ENCODE measurements at regions not wholly inside any gene's neighbourhood (a gene's known extent, or its start where the extent isn't known, plus 50 kb on each side); places are given as distances from the start of the nearest gene placed in this dataset.
"Not testable (repeated sequence)": the region's sequence is repeated elsewhere in the genome, so short reads cannot be mapped to it uniquely, and the experiment has no call there.

DNA sequence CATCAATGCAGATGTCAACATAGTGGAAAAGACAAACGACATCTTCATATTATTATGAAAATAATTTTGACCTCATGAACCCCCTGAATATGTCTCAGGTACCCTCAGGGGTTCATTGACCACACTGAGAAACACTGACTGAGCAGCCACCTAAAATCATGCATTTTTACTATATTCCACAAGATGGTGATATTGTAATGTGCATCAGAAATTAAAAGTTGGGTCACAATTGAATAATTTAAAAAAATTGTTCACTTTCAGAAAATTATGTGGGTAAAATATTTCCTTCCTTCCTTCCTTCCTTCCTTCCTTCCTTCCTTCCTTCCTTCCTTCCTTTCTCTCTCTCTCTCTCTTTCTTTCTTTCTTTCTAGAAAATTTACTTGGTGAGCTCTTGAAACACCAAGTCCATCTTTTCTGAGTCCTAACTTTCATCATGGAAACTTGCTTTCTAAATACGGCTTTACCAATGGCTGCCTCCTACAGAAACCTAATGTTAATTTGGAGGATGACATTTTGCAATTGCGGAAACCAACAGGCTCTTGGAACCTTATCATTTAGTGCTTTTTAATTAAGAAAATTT, 103.6 kb downstream of the RTL3 start:
- no peak overlapping the region for H3K4me3 ChIP-seq (ENCODE audit: low read depth, low read length)
- TF ChIP-seq CTCF (IDR thresholded peaks at IDR 0.05; ENCODE audit: low read depth, low read length) = peak; percentile 31
- peak; percentile 15 for DNase-seq (ENCODE audit: low read depth, low spot score)
- in situ Hi-C loops (cut with HindIII; ENCODE audit: low sequenced_read_pairs) = no loop called here

DNA sequence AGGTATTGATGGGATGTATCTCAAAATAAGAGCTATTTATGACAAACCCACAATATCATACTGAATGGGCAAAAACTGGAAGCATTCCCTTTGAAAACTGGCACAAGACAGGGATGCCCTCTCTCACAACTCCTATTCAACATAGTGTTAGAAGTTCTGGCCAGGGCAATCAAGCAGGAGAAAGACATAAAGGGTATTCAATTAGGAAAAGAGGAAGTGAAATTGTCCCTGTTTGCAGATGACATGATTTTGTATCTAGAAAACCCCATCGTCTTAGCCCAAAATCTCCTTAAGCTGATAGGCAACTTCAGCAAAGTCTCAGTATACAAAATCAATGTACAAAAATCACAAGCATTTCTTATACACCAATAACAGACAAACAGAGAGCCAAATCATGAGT, 106.5 kb downstream of the RTL3 start:
- in situ Hi-C loops (cut with HindIII; ENCODE audit: low sequenced_read_pairs); H3K4me3 ChIP-seq (ENCODE audit: low read depth, low read length); DNase-seq (ENCODE audit: low read depth, low spot score): not testable (repeated sequence)

- DNase-seq (ENCODE audit: low read depth, low spot score) = peak; percentile 49
- H3K4me3 ChIP-seq (ENCODE audit: low read depth, low read length) = no peak overlapping the region
- no peak for TF ChIP-seq CTCF (IDR thresholded peaks at IDR 0.05; ENCODE audit: low read depth, low read length)
- in situ Hi-C loops (cut with HindIII; ENCODE audit: low sequenced_read_pairs) = no loop called here
Measured at GRCh38 chrX:78548012-78548411, 111.1 kb downstream of the RTL3 start.

DNA sequence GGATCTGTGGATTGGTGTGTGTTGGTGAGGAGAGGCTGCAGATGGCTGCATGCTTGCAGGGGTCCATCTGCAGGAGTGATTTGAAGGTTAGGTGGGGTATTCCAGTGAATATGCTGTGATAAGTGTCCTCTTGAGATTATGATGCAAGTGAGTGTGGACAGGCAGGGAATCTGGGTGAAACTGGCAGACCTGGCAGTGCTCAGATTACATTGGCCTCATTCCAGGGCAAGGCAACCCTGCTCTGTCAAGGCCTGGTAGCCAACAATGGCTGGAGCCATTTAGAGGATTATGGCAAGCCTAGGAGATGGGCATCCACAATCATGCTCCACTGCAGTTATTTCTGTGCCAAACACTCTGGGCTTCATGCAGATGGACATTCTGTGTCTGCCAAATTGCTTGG, 113.9 kb downstream of the RTL3 start:
- in situ Hi-C loops (cut with HindIII; ENCODE audit: low sequenced_read_pairs) = no loop called here
- H3K4me3 ChIP-seq (ENCODE audit: low read depth, low read length) = no peak overlapping the region
- TF ChIP-seq CTCF (IDR thresholded peaks at IDR 0.05; ENCODE audit: low read depth, low read length) = no peak
- DNase-seq (ENCODE audit: low read depth, low spot score) = no peak

GRCh38 chrX:78543281-78543680, 115.8 kb downstream of the RTL3 start:
- in situ Hi-C loops (cut with HindIII; ENCODE audit: low sequenced_read_pairs) = no loop called here
- no peak for TF ChIP-seq CTCF (IDR thresholded peaks at IDR 0.05; ENCODE audit: low read depth, low read length)
- no peak for DNase-seq (ENCODE audit: low read depth, low spot score)
- no peak overlapping the region for H3K4me3 ChIP-seq (ENCODE audit: low read depth, low read length)

GRCh38 chrX:78540171-78540570, 119.0 kb downstream of the RTL3 start:
- in situ Hi-C loops (cut with HindIII; ENCODE audit: low sequenced_read_pairs) = no loop called here
- no peak for TF ChIP-seq CTCF (IDR thresholded peaks at IDR 0.05; ENCODE audit: low read depth, low read length)
- no peak for DNase-seq (ENCODE audit: low read depth, low spot score)
- H3K4me3 ChIP-seq (ENCODE audit: low read depth, low read length) = no peak overlapping the region

GRCh38 chrX:78534221-78534620, 124.9 kb downstream of the RTL3 start:
- no peak for TF ChIP-seq CTCF (IDR thresholded peaks at IDR 0.05; ENCODE audit: low read depth, low read length)
- in situ Hi-C loops (cut with HindIII; ENCODE audit: low sequenced_read_pairs) = no loop called here

More at GRCh38 chrX:78534221-78534620, 124.9 kb downstream of the RTL3 start:
- no peak overlapping the region for H3K4me3 ChIP-seq (ENCODE audit: low read depth, low read length)
- no peak for DNase-seq (ENCODE audit: low read depth, low spot score)

Data from astrocyte of the spinal cord (primary cell).